GM21381 (cell line): ENCODE measurements at regions not wholly inside any gene's neighbourhood (a gene's known extent, or its start where the extent isn't known, plus 50 kb on each side); places are given as distances from the start of the nearest gene placed in this dataset.
"Not testable (repeated sequence)": the region's sequence is repeated elsewhere in the genome, so short reads cannot be mapped to it uniquely, and the experiment has no call there.

Experiments
- ATAC-seq: cut with Tn5 transposase; IDR thresholded peaks from one replicate; pipeline ENCODE4 v1.9.1; 2021; ENCODE audit warnings: mild to moderate bottlenecking, moderate library complexity; ENCODE audit not compliant: unreplicated experiment

DNA sequence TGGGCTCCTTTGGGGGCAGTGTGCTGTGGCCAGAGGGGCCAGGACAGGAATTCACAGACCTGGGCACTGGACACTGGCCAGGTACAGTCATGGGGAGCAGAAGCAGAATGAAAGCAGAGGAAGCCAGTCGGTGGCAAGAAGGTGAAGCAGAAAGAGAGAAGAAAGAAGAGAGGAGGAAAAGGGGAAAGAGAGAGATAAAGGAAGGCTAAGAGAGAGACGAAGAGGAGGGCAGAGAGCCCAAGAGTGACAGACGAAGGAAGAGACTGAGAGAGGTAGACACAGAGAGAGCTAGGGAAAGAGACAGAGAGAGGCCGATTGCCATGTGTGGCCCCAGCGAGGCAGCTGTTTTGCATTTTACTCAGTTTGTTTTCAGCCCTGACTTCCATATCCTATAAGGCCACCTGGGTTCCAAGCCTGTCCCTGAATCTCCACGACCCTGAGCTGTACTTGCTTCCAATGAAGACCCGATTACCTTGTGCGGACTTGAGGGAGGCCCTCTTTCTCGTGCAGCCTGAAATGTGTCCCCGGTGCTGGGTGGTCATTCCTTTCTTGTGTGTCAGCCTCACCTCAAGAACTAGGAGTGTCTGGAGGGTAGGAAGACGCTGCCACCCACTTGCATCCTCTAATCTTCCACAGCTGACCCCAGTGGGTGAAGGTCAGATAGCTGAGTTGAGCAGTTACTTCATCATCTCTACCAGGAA, 73.9 kb downstream of the LSM3 start:
- no peak for ATAC-seq

DNA sequence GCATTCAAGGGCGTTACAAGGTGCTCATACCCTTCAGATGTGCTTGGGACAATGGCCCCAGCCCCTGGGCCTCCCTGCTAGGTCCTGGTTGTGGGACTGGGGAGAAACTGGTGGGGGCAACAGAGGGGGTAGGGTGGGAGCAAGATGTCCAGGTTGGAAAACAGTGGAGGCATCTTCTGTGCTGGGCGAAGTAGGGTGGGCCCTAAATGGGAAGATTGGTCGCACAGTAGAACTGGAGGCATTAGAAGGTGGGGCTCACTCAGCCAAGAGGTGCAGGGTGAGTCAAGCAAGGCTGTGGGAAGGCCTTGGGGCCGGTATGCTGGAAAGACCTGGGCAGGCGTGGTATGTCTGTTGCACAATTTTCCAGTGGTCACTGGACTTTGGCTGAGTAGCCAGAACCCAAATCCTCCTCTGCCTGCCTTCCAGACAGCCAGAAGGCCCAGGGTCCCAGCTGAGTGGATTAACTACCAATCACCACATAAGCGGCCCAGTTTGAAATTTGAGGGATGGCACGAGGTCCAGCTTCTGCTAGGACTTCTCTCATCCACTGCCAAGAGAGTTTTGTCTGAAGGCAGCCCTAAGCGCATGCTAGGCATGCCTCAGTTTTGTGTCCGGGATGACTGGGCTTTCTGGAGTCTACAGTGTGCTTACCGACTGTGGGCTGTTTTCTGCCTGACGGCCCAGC, 74.5 kb downstream of the LSM3 start:
- no peak for ATAC-seq

DNA sequence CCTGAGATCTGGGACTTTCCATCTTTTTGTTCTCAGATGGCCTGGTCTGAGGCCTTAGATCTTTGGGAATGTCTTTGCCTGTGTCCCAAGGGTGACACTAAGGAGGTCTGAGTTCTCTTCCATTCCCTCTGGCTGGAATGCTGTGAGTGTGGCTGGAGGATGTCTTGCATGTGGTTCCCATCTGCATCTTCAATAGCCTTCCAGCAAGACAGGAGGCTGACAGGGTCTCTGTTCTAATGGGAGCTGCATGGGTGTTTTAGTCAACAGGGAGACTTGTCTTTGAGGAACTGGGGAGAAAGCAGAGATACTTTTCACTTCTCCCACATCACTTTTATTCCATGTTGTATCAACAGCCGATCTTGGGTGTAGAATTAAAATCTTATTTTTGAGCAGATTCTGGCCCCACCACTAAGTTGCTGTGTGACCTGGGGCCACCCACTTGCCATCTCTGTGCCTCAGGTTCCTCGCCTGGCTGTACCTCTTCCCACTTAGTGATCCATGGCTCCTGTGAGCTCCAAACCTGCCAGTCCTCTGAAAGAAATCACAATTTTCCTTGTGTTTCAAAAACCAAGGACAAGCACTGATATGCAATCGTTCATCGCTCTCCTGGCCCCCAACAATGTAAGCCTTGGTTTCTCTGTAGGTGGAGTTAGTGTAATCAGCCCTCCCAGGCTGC, 75.2 kb downstream of the LSM3 start:
- ATAC-seq: no peak

DNA sequence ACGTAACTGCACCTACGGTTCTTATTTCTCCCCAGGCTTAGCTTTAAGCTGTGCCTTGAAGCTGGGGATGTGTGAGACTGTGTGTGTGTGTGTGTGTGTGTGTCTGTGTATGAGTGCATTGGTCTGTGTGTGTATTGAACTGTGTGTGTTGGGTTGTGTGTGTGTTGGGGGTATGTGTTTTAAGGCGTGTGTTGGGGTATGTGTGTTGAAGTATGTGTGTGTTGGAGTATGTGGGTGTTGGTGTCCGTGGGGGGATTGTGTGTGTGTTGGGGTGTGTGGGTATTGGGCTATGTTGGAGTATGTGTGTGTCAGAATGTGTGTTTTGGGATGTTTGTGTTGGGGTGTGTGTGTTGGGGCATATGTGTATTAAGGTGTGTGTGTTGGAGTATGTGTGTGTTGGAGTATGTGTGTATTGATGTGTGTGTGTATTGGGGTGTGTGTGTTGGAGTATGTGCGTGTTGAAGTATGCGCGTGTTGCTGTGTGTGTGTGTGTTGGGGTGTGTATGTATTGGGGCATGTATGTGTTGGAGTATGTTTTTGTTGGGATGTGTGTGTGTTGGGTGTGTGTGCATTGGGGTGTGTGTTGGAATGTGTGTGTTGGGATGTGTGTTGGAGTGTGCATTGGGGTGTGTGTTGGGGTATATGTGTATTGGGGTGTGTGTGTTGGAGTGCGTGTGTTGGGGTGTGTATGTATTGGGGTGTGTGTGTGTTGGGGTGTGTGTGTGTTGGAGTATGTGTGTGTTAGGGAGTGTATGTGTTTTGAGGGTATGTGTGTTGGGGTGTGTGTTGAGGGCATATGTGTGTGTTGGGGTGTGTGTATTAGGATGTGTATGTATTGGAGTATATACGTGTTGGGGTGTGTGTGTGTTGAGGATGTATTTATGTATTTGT, 76.4 kb downstream of the LSM3 start:
- ATAC-seq: no peak

DNA sequence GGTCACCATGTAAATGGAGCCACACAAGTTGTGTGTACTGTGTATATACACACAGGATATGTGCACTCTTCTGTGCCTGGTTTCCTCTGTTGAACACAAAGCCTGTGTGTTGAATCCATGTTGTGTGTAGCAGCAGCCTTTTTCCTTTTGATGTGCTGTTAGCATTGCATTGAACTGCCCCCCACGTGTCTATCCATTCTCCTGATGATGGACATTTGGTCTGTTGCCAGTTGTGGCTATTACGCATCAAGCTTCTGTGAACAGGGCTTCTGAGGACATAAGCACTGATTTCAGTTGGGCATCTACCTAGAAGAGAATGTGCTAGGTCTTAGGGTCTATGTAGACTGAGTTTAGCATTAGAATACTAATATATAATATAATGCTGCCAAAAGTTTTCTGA, 77.4 kb downstream of the LSM3 start:
- ATAC-seq: no peak

DNA sequence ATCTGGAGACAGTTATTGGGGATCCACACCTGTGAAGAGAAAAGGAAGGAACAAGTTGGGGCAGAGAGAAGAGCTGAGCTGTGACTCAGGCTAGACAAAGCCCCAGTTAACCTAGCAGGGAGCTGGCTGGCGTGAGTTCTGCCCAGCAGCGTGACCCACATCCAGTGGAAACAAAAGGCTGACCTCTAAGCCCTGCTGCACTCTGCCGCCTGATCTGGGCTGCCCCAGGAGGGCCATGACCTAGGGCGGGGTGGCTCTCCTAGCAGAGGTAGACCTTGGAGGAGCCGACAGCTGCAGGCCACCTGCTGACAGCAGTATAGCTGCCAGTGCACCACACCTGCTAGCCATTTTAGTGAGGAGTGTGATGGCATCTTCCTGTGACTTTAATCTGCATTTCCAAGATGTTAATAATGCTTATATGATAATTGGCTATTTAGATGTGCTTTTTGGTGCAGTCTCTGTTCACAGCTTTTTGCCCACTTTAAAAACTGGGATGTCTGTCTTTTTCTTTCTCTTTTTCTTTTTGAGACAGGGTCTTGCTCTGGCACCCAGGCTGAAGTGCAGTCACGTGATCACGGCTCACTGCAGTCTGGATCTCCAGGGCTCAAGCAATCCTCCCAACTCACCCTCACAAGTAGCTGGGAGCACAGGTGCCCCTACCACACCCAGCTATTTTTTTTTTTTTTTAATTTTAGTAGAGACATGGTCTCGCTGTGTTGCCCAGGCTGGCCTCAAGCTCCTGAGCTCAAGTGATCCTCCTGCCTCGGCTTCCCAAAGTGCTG, 78.1 kb downstream of the LSM3 start:
- no peak for ATAC-seq

DNA sequence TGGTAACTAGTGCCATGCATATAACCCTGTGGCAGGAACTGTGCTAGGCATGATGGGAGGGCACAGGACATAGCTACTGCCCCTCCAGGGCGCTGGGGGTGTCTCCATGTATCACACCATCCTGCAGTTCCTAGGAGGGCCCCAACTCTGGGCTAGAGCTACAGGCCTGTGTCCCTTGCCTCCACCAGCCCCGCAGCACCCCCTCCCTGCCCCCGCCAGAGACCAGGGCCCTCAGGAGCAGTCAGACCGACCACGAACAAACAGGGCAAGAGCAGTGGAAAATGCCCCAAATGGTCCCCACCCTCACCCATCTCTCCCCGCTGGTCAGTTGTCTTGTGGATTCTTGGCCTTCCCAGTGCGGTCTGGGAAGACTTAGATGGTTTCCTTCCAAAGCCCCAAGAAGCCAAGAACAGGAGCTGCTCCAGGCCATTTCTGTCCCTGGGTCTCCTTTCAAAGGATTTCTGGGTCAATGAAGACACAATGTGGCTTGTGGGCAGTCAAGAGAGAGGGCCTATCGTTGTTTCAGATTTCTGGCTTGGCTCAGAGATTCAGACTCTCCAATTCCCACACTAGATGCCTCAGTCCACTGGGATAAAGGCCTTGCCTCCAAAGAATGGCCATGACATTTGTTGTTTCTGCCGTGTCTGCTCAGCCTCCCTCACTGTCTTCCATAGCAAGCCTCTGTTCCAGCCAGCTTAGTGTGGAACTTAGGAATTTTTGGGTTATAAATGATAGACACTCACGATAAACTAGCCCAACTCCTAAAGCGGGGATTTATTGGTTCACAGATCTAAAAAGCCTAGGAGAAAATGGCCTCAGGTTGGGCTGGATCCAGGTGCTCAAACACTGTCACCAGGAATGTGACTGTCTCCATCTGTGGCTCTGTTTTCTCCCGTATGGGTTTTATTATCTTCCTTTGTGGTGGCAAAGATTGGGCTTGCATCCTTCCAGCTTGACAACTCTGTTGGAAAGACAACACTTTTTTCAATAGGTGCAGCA, 80.6 kb downstream of the LSM3 start:
- no peak for ATAC-seq

DNA sequence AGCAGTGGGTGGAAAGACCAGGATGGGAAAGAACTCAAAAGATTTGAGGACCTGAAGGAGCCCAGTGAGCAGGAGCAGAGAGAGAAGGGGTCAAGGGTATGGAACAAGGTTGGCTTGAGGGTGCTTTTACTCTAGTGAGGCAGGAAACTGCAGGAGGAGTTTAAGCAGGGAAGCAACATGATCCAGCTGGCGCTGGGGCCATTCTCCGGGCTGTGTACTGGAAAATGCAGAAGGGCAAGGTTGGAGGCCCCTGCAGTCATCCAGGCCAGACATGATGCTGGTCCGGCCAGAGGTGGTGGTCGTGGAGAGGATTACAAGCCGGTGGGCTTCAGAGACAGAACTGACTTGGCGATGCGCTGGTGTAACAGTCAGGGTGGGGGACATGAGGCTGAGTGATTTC, 81.8 kb downstream of the LSM3 start:
- ATAC-seq: no peak

DNA sequence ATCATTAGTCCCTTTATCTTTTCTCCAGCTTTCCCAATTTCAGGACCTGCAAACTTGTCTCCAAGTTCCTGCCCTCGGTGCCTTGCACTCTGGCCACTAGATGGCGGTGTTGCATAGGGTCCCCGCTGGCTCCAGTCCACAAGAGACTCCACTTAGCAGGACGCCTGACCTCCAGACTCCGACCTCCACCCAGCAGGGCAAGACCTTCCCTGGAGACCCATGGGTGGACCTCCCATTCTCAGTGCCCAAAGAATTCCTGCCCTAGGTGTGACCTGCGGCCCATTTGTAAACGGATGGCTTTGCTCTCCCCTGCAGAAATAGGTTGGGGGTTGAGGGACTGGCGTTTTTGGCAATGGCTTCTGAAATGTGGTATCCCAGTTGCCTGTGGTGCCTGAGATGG, 82.6 kb downstream of the LSM3 start:
- ATAC-seq: no peak

DNA sequence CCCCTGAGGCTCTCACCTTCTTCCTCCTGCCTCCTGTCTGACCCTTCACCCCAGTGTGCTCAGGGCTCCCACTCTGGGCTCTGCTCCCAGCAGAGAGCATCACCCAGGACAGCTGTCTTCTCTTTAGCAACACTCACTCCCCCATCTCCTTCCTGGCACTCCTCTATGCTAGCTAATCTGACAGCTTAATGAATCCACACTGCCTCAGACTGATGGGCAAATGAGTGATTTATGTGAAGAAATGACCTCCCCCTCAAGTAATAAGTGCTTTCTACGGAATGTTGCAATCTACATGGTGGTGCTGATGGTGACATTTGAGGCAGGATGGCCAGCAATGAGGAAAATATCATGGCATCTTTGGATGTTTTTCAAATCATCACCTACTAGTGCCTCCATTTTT, 83.6 kb downstream of the LSM3 start:
- no peak for ATAC-seq

DNA sequence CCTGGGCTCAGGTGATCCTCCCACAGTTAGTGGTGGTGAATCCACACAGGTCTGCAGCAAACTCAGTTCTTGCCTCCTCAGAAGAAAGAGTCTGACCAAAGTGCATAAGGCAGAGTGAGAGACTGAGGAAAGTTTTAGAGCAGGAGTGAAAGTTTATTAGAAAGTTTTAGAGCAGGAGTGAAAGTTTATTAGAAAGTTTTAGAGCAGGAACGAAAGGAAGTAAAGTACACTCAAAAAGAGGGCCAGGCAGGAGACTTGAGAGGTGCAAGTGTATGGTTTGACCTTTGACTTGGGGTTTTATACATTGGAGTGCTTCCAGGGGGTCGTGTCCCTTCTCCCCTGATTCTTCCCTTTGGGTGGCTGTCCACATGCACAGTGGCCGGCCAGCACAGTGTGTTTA, 84.2 kb downstream of the LSM3 start:
- ATAC-seq: no peak

DNA sequence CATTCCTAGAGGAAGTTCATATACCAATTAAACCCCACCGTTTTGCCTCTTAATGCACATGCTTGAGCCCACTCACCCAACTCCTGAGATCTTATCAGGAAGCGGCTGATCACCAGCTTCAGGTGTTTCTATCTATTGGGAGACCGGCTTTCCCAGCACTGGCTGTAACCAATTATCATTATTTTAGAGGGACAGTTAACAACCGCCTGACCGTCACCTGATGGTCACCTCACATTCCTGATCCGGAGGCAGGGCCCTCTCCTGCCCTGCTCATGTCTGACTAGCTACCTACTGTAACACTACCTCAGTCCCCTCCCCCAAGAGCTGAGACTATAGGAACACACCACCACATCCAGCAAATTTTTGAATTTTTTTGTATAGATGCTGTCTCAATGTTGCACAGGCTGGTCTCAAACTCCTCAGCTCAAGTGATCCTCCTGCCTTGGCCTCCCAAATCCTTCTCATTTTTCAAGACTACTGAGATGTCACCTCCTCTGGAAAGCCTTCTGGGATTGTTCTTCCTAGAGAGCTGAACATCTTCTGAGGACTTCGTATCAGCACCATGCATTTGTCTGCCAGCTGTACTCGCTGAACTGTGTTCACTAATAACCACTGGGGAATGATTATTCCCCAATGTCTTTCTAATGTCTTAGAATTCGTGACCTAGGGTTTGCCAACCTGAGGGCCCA, 84.8 kb downstream of the LSM3 start:
- ATAC-seq: no peak

DNA sequence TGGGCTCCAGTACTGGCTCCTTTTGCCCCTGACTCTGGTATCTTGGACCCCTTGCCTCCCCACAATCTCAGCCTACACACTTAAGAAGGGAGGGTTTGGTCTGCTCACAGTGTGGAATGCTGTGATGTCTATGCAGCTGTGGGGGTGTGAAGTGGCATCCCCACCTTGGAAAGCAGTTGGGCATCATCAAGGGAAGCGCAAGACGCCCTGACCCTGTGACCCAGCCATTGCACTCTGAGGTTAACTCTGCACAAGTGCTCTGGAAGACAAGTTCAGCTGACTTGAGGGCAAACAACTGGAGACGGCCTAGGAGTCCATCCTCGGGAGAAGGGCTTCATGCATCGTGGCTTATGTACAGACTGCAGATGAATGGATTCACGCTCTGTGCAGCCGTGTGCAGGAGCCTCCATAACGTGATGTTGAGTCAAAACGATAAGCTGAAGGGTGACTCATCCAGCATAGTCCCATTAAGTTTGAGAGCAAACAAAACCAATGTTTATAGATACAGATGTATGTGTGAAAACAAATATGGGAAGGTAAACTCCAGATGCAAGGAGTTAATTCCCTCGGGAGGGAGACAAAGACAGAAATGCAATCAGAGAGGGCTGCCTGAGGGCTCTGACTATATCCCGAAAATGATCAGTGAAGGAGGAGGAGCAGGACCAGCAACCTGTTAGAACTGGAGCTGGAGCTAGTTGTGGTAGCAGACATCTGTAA, 86.8 kb downstream of the LSM3 start:
- no peak for ATAC-seq

DNA sequence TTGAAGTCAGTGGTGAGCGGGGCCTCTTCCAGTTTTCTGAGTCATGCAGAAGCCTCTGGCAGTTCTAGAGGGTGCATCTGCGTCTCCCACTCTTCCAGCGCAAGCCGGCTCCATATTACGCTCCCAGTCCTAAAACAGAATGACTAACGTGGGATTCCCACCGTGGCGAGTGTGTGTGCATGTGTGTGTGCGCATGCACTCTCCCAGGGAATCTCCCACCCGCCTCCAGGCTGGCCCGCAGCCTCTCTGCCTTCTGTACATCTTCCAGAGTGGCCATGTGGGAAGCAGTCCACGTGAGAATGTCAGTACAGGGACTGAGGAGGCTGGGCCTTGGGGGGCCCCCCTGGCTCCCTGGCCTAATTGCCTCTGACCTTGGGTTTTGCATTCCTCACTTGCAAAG, 87.7 kb downstream of the LSM3 start:
- no peak for ATAC-seq

DNA sequence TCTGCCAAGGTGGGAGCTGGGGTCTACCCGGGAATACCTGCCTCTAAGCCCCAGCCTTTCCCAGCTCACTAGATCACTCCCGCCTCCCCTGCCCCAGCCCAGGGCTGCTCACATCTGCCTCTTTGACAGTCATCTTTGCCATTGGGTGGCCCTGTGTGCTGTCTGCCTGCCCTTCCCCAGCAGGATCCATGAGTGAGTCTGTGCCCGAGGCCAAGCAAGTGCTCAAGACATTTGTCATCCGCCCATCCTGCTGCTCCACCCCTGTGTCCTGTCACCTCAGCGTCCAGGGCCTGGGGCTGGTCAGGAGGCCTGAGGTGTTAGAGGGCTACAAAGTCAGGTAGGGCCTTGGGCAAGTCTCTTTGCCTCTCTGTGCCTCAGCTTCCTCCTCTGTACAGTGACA, 89.4 kb downstream of the LSM3 start:
- no peak for ATAC-seq

DNA sequence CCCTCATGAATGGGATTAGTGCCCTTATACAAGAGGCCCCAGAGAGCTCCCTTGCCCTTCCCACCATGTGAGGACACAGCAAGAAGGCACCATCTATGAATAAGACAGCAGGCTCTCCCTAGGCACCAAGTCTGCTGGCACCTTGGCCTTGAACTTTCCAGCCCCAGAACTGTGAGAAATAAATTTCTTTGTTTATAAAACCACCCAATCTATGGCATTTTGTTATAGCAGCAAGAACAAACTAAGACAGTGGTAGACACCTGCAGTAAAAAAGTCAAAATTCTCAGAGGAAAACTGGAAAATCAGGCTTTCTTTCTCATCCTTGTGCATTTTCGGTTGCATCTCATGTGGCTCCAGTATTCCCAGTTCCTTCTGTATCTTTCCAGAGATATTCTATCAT, 90.3 kb downstream of the LSM3 start:
- no peak for ATAC-seq

DNA sequence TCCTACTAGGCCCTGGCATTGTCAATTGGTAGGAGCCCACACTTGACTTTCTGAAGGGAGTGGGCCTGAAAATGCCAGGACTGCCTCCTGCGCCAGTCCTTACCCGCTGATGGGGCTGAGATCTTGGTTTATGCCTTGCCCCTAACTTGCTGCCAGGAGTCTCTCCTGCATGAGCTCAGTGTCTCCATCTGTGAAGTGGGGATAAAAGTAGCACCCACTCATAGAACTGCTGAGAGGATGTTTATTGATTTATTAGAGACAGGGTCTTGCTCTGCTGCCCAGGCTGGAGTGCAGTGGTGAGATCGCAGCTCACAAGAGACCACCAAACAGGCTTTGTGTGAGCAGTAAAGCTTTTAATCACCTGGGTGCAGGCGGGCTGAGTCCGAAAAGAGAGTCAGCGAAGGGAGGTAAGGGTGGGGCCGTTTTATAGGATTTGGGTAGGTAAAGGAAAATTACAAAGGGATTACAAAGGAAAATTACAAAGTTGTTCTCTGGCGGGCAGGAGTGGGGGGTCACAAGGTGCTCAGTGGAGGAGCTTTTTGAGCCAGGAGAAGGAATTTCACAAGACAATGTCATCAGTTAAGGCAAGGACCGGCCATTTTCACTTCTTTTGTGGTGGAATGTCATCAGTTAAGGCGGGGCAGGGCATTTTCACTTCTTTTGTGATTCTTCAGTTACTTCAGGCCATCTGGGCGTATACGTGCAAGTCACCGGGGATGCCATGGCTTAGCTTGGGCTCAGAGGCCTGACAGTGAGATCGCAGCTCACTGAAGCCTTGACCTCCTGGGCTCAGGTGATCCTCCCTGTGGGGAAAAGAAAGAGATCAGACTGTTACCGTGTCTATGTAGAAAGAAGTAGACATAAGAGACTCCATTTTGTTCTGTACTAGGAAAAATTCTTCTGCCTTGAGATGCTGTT, 93.7 kb downstream of the LSM3 start:
- ATAC-seq: not testable (repeated sequence)
